NCI-H774 (cell line): ENCODE measurements at regions not wholly inside any gene's neighbourhood (a gene's known extent, or its start where the extent isn't known, plus 50 kb on each side); places are given as distances from the start of the nearest gene placed in this dataset.

Source experiments
- DNase-seq: peaks from one replicate; lab custom pipeline; 2025; lab: John Stamatoyannopoulos, UW

DNA sequence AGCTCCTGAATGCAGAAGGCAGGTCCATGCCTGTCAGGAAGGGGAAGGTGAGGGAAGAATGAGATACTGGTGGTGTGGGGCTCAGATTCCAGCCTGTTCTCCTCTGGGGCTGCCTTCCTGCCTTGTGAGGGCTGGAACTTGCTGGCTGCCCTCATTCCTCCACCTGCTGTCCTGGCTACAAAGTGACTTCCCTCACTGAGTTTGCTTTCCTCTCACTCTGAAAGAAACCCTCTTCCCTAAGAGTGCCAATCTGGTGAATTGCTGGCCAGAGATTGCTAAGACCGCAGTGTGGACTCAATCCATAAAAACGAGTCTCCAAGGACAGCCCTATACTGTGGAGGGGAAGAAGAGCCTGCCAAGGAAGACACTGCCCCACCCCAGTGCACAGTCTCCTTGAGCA lies 664.4 kb upstream of the HS6ST1 start:
- DNase-seq, result no peak

DNA sequence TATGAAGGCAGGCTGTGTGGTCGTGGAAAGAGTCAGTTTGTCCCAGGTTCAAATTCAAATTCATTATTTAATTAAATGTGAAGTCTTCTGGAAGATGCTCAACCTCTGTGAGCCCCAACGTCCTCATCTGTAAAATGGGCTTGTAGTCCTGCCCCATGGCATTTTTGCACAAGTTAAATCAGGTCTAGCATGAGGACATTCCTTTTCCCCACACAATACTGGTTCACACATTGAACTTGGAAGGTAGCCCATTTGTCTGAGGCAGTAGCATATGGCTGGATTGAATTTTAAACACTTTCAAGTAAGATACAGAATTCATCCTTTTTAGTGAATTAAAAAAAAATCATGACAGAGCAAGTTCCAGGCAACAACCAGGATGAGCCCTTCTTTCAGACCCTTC lies 665.4 kb upstream of the HS6ST1 start:
- no peak for DNase-seq

- no peak for DNase-seq
These were observed 666.2 kb upstream of the HS6ST1 start for GRCh38 chr2:128984855-128985254.

DNA sequence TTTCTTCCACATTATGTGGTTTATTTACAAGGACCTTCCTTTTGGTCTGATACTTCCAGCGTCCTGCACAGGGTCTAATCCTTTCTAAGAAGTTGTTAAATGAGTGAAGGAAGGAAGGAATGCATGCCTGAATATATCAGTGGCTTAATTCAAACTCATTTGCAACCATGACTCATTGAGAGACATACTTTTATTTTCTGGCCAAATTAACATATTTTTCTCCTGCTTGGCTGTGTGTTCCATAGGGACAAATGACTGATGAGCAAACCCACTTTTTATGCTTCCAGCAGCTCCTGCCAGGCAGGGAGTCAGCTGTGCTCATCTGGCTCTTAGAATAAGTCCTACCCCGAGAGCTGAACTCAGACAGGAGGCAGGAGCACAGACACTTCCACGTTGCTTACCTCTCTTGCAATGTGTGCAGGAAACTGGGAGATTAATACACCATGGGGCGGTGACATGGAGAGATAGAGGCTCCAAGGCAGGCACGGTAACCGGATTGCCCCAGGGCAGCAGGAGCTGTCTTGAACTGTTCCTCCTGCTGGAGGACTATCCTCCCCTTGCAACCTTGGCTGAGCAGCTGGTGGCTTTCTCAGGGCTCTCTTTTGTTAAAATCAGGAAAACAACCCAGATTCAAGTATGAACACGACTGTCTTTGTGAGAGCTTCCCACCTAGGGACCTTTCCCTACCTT lies 667.5 kb upstream of the HS6ST1 start:
- DNase-seq, result no peak

DNA sequence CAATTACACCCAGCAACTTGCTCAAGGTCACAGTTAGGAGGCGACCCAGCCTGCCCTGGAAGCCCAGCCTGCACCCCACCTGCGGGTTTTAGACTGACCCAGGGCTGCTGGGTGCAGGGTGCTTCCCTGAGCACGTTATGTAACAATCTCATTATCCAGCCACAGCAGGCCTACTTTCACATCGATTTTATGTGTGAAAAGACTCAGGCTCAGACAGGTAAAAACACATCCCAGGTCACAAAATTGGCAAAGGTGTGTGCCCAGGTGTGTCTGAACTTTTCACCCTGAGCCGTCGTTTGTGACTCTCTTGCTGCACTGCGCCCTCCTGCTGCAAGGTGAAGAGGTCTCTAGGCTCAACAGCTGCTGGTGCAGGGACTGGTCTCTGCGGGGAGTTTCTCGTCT lies 668.2 kb upstream of the HS6ST1 start:
- DNase-seq, result no peak

- DNase-seq, result no peak
These were observed 669.7 kb upstream of the HS6ST1 start for GRCh38 chr2:128988326-128988725.

DNA sequence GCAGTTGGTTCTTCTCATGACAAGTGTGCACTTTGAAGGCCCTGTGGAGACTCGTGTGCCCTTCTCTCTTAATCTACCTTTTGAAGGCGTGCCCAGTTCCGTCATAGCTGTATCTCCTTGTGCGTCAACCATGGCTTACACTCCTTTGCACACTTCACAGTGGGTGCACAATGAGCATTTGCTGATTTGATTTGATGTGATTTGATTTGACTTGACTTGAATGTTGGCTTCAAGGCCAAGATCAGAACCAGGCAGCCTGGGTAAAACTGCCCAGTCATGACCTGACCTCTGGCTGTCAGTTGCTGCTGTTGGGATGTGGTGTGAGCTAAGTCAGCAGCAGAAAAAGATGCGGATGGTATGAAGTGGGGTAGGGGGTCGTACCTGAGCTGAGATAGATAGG lies 670.3 kb upstream of the HS6ST1 start:
- no peak for DNase-seq

DNA sequence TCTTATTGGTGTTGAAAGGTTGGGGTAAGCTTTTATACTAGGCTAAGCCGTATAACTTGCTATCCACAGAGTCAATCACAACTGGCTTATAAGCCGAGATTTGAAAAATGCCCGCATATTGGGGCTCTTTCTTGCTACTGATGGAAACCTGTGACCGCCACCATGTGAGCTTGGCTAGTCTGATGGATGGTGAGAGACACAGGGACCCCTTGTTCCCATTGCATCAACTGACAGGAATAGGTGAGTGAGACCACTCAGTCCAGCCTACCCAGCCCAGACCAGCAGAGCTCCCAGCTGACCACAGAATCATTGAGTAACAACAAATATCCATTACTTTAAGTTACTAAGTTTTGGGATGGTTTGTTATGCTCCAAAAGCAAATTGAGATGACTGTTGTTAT lies 676.4 kb upstream of the HS6ST1 start:
- no peak for DNase-seq

GRCh38 chr2:128996078-128996477 lies 677.4 kb upstream of the HS6ST1 start:
- no peak for DNase-seq

DNA sequence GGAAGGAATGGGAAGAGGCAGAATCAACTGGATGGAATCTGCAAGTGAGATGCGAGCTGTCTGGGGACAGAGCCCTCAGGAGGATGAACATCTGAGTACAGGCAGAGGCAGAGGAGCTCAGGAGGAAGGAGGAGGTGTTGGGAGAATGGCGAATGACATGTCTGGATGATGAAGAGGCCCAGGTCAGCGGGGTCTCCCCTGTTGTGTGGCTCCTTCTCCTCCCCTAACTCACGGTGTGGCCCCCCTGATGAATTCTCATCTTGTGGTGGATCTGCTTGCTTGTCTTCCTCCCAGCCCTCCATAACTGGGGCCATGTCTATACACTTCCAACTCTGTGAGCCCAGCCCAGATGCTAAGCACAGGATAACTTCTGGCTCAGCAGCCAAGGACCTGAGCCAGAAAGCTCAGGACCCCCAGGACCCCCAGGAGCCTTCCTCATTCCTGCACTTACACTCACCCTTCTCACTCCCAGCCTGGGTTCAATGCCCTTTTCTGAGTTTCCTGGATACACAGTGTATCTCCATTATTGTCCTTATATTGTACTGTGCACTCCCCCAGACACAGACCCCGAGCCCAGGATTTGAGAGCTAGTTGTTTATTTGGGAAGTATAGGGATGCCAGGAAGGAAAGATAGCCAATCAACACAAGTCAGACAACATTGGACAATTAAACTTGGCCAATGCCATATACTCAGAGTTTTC lies 678.6 kb upstream of the HS6ST1 start:
- DNase-seq, result no peak

DNA sequence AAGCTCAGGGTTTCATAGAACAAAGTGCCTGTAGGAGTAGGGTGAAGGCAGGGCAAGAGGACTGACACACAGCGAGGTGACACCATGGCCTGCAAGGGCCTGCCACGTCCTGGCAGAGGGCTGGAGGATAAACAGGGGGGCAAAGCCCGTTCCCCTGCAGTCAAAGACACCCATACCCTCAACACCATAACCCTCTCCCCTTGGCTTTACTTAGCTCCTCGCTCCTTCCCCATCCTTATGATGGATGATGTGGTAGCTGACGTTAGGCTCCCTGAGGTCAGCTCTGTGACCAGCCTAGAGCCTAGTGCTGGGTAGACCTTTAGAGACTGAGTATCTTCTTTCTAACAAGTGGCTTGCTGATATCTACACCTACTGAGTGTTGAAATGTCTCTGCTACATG lies 683.3 kb upstream of the HS6ST1 start:
- no peak for DNase-seq

DNA sequence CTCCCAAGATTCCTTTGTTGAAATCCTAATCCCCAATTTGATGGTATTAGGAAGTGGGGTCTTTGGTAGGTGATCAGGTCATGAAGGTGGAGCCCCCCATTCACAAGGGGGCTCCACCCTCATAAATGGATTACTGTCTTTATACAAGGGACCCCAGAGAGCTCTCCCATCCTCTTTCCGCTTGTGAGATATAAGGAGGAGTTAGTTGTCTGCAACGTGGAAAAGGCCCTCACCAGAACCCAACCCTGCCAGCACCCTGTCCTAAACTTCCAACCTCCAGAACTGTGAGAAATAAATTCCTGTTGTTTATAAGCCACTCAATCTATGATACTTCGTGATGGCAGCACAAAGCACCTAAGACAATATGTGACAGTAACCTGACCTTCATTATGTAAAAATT lies 684.1 kb upstream of the HS6ST1 start:
- DNase-seq, result no peak

GRCh38 chr2:129004485-129004884 lies 685.8 kb upstream of the HS6ST1 start:
- DNase-seq, result peak; percentile 0

GRCh38 chr2:129004940-129005490 lies 686.3 kb upstream of the HS6ST1 start:
- DNase-seq, result no peak

- no peak for DNase-seq
These were observed 687.6 kb upstream of the HS6ST1 start for GRCh38 chr2:129006135-129006886.

DNA sequence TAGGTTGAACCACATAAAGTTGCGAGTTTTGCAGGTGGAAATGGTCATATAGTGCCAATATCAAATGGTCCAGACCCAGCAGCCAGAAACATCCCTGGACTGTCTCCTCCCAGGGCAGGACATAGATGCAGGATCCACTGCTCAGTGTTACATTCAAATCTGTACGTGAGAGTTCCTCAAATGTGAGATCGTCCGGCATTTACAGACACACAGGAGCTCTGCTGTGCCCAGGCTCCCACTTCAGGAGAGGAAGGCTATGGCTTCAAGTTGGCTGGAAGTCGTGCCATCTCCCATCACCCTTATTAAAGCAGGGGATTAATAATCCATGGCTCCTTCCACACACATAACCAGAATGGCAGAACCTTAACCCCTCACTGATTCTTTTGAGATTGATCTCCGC lies 688.2 kb upstream of the HS6ST1 start:
- no peak for DNase-seq

DNA sequence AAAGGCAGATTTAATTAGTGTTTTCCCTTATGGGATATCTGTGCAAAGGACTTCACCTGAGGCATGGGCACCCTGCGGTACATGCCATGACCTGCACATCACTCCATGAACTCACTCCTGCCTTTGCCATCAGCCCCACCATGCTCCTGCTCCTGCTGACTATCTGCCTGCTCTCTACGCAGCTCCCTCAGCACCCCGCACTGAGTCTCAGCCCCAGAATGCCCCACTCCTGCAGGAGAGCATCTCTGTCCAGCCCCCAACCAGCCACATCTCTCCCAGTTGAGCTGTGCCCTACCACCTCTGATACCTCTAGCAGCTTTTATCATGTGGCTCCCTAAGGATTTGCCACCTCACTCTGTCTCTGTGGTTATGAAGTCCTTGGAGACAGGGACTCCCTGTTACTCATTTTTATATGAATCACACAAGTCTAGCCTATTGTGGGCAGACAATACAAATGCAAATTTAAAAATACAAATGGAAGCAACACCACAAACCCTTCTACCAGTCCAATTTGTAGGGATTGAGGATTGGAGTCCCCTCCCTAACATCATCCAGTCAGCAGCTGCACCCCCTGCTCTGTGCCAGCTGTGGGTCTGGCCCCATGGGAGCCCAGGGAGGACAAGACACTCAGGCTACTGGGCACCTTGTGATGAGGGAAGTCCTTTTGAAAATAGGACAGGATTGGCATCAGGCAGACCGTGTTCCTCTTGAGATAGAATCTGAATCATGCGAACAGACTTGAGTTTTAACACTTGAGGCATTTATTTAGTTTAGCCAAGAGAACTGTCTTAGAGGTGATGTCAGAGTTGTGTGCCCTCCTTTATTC lies 689.6 kb upstream of the HS6ST1 start:
- no peak for DNase-seq

GRCh38 chr2:129008881-129009554 lies 690.4 kb upstream of the HS6ST1 start:
- no peak for DNase-seq

GRCh38 chr2:129009555-129010146 lies 691.0 kb upstream of the HS6ST1 start:
- no peak for DNase-seq

DNA sequence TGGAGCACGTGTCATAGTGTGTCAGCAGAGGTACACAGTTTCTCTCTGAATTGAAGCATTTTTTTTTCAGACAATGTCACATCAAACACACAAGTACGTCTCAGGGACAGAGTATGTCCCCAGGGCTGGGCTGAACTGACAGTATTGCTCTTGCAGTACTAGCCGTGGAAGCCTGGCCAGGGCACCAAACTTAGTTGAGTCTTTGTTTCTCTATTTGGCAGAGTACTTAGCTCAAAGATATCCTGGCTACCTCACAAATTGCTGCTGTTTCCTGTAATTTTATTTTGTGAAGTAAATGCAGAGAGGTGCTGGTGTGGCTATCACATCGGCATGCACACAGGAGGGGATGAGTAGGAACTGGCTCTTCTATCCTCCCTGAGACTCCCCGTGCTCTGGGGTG lies 691.6 kb upstream of the HS6ST1 start:
- no peak for DNase-seq

DNA sequence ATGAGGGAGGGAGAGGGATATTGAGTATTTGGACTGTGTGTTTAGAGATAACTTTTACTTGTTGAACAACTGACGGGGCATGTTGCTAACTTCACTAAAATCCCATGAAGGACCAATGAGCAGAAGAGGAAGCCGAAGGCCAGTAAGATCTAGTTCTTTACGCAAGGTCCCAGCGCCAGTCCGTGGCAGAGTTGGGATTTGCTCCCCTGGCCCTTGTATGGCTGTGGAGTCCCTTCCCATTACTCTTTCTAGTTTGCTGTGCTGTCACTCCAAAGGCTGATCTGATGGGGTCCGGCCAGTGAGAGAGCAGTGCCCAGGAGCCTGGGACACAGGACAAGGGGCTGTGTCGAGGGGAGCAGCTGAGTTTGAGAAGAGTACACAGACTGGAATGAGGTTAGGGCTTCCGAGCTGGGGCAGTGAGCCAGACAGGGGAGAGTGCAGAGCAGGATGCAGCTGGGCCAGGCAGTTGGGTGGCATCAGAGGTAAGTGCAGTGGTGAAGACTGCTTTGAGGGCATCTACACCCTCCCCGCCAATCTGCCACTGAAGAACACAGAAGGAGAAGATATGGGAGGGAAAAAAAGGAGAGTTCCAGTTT lies 692.9 kb upstream of the HS6ST1 start:
- no peak for DNase-seq
